Activated CD4-positive, alpha-beta T cell treated with anti-CD3 and anti-CD28 coated beads, Interleukin-2, amount 50 U/mL, for 16 hours (primary cell): ENCODE measurements at regions not wholly inside any gene's neighbourhood (a gene's known extent, or its start where the extent isn't known, plus 50 kb on each side); places are given as distances from the start of the nearest gene placed in this dataset.

Experiments
- DNase-seq: peaks from one replicate; pipeline ENCODE4 v3.0.0-alpha.2; 2020

DNA sequence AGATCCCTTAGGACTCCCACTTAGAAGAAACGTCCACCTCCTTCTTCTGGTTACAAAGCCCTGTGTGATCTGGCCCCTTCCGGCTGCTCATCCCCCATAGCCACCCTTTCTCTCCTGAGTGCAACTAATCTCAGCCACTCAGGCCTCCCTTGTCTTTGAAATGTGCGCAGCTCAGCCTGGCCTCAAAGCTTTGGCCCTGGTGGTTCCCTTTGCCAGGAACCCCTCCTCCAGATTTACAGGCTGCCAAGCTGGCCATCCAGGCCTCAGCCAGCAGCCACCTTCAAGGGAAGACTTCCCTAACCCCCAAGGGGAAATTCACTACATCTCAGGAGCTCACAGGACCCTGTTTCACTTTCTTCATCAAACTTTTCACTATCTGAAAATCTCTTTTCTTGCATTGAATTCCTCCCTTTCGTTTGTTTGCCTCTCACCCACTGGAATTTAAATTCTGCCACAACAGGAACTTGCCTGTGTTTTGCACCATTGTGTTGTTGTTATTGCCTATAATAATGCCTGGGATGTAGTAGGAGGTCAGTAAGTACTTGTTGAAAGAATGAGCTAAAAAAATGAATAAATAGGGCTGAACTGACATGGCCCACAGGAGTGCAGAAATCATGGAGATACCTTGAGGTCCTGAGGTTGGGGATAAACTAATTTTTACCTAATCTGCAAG lies 109.5 kb upstream of the PFN2 start:
- DNase-seq: no peak

DNA sequence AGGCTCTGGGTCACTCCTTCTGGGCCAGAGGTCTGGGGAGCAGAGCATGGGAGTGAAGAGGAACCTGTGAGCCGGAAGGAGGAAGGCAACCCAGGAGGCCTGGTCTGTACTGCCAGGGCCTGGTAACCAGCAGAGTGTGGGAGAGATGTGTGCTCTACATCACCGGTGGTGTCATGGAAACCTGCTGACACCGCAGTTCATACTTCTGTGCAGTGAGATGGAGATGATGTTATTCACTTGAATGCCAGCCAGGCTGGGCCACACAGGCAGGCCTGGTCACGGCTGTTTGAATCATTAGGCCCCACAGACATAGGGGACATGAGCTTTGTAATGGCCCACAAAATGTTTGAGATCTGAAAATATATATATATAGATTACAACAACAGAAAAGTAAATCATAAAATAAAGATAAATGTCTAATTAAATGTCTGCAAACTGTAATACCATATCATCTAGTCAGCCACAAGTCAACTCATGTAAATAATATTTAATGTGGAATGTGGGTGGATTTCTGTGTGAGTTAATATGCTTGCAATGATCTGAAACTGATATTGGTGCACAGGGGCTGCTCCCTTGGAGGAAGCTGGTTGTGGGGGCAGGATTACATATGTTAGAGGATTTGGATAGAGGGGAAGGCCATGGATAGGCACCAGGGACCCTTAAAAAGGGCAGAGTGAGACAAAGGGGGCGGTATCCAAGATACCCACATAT lies 108.5 kb upstream of the PFN2 start:
- no peak for DNase-seq

DNA sequence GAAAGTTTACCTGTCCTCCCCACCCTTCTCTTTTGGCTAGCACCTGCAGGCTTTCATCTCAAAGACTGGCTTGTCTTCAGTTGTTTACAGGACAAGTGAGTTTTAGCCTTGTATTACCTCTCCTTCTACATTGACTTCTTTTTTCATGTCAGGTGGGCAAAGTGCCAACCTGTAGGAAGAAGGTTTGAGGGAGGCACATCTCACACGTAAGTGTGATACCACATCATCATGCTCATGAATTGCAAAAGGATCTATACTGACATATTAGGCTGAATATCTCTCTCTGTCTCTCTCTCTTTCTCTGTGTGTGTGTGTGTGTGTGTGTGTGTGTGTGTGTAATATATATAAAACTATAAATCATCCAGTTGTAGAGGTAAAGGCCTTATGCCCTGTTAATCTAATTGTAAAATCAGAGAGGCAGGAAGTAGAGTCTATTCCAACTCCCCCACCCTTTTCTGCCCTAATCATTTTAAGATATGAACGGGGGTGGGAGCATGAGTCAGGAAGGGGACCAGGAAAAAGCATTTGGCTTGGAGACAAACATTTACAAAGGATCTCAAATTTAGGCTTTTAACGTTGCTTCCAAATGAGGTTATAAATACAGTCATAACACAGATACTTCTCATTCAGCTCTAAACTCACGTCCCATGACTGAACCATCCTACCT lies 107.0 kb upstream of the PFN2 start:
- DNase-seq: no peak

DNA sequence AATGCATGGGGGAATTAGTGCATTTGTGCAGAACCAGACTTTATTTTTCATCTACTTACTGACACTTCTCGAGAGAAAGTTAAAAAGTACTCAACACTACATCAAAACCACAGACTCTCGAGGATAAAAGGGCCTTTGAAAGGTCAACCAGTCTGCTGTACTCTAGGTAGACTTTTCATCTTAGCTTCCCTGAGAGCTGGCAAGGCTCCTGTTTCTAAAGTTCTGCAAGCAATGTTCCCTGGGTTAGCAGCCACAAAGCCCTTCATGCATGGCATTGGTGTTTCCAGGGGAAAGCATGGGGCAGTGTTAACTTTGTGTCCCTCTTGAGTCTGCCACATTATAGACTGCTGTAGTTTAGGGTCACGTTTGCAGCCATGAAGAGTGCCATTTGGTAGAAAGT lies 106.4 kb upstream of the PFN2 start:
- no peak for DNase-seq

DNA sequence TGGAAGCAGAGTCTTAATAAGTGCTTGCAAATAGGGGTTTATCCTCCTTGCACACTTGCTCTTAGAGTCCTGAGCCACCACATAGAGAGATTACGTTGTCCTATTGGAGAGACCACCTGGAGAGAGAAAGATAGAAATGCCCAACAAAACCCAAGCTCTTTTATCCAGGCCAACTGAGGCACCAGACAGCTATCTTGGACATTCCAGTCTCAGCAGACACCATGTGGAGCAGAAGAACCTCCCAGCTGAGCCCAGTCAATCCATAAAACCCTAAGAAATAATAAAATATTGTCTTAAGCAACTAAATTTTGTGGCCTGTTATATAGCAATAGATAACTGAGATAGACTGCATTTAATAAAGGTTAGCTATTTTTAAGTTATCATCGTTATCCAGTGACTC lies 105.7 kb upstream of the PFN2 start:
- DNase-seq: no peak

DNA sequence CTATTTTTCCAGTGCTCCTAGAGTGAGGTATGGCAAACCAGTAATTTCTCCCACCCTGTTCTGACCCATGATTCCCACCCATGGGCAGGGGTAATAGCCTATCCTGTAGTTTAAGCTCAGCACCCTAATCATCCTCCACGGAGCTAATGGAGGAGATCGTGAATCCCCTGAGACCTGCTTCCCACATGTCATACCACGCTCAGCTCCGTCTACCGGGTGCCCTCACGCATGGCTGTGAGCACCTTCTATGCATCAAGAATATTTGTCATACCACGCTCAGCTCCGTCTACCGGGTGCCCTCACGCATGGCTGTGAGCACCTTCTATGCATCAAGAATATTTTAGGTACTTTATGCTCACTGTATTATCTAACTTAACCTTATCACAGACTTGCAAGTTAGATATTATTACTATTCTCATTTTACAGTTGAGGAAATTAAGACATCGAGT lies 104.7 kb upstream of the PFN2 start:
- no peak for DNase-seq

DNA sequence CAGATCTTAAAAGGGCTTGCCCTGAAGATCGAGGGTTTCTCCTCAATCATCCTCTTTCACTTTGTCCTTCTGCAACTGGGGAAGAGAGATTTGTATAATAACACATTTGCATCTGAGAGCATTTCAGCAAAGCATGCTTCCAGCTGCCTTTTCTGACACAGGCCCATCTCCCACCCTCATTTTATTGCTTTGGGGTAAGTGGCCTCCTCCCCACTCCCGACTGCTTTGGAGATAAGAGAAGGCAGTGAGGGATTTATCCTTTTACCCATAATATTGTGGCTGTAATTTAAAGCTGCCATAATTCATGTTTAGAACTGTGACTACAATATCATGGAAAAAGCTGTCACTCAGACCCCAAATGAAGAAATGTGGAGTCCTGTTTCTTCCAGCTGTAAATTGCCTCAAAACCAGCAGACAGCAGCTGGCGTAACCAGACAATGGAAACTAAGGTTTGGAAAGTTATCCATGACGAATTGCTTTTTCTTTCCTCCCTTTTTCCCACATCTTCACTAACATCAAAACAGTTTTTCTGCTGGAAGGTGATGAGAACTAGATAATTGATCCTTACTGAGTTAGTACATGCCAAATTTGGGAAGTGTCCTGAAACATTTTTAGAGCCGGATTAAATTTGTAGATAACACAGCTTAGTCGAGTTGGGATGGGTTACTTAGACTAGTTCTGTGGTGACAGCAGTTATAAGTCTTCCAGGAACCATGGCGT lies 104.2 kb upstream of the PFN2 start:
- no peak for DNase-seq

DNA sequence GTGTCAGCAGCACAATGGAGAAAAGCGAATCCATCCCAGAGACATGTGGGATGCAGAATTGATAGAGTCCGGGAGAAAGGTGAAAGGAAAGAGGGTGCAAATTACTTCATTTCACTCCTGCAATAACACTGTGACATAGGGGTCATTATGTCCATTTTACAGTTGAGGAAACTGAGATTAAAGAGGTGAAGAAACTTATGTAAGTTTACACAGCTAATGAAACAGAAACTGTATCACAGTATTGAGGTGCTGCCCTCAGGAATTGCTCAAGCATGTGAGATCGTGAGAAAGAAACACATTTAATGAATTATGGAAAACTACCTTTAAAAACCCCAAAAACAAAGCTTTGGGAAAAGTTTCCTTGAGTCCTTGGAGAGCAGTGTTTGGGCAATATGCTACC lies 103.6 kb upstream of the PFN2 start:
- DNase-seq: no peak

DNA sequence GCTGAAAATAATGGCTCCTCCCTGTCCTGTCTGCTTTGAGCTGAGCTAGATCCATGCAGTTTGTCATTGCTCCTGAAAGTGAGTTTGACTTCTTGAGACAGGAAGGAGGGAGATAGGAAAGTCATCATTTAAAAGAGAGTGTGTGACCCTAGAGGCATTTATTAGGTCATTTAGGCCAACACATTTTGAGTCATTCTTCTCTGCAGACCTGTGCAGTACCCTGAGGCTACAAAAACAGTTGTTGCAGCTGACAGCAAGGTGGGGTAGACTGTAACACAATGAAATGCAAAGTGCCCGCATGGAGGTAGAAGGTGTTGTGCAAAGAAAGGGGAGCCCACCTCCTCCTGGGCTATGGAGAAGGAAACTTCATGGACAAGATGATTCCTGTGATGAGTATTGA lies 102.8 kb upstream of the PFN2 start:
- no peak for DNase-seq

DNA sequence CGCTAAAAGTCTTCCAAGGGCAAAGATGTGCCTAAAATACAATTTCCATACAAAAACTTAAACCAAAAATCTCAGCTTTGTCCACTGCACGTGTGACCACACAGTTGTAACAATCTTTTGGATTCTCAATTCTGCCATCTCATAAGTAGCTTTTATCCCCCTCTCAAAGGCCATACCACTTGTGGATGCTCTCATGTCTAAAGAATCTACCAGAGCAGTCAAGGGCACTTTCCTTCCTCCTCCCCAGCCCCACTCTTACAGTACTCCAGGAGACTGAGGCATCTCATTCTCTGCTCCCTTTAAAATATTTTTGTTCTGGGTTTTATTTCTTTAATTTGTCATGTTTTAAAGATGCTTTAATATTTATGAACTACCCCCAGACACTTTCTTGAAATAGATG lies 102.3 kb upstream of the PFN2 start:
- no peak for DNase-seq

DNA sequence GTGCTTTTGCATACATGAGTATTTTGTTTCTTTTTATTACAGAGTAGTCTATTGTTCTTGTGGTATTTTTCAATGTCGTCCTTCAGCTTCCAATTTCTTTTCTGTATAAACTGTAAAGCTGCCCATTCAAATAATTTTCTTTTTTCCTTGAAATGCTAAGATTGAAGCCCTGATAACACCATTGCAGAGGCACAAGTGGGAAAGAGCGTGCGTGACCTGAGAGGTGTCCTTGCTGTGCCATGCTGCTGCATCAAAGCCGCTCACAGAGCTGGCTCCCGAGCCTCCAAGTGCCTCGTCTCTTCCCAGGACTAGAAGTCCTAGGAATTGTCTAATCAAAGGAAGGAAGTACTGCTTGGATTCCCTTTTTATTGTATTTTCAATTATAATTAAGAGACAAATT lies 101.9 kb upstream of the PFN2 start:
- no peak for DNase-seq

DNA sequence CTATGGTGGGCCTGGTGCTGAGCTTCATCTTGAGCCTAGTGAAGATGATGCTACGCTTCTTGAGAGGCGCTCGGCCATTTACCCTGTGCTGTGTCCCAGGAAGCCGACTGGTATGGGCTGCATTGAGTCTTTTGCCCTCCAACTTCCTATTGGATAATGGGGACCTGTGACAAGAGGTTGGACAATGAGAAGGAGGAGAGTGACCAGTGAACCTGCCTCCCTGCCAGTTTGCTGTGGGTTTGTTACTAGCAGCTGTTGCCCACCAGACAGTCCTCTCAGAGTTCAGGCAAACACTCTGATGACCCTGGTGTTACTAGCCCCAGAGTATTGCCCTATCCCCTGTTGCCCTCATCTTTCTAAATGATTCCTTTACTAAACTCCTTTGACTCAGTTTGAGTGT lies 99.6 kb upstream of the PFN2 start:
- no peak for DNase-seq

DNA sequence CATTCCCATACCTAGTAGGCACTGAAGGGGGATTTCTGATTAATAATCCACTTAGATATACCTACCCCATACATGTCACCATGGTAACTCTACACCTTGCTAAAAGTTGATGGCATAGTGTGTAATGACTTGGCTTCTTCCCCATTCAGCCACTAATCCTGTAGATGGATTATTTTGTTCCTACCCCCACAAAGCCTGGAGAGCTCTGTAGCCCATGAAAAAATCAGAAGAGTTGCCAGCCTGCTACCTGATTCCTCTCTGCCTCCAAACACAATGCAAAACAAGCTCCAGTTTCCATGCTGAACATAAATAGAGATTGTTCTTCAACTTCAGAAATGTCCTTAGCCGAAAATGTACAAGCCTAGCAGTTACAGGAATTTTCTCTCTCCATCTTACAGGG lies 98.9 kb upstream of the PFN2 start:
- no peak for DNase-seq

DNA sequence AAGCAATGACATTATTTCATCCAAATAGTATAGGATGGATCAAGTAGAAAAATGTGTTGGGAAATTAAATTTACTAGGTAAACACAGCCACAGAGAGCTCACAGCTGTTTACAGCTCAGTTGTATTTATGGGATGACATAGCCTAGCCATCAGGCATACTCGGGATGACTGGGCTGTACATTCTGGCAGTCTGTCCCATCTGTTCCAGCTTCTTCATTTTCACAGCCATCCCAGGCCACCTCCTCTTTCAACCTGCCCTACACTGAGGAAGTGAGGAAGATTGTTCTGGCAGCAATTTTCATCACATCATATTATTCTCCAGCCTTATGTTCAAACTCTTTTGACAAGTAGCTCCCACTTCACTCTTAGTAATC lies 98.4 kb upstream of the PFN2 start:
- DNase-seq: no peak

DNA sequence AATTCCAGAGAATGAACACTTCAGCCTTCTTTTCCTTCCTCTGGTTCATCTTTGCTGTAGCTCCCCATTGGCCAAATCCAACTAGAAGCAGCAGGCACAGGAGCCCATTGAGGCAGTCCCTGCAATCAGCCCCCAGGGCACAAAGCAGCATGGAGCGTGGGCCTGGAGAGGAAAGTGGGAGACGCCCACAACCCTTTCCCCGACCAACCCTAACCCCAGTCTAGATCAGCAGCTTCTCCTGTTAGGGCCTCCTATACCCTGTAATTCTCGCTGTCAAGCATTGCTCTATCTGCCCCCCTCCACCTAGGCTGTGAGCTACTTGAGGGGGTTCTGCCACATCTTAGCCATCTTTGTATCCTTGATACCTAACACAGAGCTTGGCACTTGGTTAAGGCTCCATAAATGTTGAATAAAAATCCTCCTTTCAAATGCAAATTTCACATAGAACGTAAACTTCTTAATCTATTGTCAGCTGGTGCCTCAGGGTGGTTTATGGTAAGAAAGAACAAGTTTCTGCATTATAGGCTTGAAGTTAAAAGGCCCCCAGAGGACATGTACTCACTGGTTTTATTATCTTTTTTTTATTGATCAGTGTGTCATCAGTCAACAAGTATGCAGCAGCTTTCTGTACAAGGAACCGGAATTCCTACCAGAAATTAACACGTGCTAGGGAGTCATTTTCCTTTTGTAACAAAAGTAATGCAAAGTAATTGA lies 97.9 kb upstream of the PFN2 start:
- no peak for DNase-seq

DNA sequence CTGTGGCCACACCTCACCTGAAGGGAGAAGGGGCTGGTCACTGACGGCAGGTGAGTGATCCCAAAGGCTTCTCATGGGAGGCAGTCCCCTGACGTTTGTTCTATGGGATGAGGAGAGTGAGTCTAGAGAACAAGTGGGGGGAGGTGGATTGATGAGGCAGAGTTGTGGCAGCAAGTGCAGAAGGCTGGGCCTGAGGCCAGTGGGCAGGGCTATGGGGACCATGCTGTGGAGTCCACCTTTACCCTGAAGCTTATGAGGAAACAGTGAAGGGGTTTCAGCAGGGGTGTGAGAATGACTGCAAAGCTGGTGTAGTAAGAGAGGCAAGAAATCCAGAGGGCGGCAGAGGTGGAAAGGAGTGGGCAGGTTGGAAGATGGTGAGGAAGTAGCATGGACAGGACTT lies 96.9 kb upstream of the PFN2 start:
- DNase-seq: no peak

DNA sequence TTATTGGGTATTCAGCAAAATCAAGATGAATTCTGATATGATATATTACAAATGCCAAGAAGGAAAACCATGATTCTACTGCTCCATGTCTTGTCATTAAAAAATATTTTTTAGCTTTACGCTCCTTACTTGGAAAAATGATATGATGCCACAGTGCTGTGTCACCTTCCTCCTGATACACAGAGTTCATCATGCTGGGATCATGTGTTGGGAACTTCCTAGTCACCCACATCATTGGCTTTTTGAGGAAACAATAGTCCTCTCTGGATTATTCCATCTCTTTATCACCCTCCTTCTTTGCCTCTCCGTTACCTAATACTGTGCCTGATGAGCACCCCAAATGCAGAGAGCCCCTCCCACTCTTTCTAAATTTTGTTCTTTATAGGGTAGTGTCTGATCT lies 94.3 kb upstream of the PFN2 start:
- no peak for DNase-seq

DNA sequence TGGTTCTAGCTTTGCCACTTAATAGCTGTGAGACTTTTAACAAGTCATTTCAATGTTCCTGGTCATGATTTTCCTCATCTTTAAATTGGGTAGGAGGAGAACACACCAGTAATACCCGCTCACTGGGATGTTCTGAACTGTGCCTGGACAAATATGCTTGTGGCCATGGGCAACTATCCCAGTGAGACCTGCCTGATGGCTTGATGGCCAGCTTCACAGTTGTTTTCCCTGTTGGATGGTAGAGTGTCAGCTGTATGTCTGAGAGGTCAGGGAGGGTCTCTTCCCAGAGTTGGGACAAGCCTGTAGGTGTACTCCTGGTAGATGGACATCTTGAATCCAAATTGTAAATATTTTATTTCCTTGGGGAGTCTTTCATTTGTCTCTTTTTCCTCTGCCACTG lies 92.5 kb upstream of the PFN2 start:
- DNase-seq: no peak

DNA sequence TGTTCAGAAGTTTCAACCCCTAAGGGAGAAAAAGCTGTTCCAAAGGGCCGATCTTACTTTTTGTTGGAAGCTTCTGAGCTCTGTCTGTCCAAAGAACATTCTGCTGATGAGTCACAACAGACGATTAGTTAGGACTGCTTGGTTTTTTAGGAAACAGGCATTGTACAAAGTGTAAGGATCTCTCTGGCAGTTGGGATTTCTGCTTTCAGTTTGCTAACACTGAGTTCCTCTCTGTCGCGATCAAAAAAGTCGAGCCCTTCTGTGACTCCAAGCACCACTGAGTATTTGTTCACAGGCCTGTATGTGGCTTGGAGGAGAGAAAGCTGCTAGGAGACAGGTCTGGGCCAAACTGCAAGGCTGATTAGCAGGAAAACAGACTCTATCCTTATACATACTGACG lies 91.8 kb upstream of the PFN2 start:
- DNase-seq: no peak

DNA sequence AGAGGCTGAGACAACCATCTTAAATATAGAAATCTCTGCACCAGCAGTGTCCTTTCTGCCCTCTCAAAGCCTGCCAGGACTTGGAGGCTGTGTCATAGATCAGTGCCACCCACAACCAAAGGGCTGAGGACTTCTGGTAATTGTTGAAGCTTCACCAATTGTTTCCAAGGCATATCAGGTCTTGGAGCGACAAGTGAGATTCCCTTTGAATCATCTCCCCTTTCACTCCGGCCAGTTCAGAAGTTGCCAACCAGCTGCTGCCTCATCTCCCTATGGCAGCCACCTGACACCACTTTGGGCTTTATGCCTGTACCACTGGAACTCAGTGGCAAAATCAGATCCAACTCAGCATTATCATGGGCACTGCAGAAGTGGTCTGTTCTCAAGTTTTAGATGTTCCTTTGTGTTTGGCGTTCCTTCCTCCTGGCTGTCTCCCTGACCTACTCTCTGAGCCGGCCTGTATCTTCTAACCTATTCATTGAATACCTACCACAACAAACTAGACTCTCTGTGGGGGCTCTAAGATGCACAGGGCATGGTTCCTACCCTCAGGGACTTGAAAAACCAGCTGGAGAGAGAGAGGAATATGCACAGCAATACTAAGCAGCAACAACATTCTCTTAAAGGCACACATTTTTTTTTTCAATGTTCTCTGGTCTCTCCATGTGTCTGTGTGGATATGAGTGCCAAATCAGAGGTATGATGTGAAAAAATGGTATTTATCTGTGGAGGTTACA lies 90.8 kb upstream of the PFN2 start:
- DNase-seq: no peak

DNA sequence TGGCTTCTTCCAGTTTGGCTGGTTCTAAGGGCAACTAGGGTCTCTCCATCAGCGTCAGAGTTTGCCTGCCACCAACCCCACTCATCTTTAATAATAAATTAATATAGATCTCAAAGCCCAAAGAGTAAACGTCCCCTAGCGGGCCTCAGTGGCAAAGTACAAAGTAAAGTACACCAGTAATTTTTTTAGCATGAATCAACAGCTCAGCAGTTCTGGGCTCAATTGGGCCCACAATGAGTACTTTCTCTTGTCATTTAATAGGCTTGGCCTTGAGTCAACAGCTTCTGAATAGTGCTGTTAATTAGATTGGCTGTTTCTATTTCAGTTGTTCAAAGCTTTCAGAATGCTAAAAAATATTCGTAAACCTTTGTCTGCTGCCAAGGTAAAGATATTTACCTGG lies 89.0 kb upstream of the PFN2 start:
- DNase-seq: no peak

DNA sequence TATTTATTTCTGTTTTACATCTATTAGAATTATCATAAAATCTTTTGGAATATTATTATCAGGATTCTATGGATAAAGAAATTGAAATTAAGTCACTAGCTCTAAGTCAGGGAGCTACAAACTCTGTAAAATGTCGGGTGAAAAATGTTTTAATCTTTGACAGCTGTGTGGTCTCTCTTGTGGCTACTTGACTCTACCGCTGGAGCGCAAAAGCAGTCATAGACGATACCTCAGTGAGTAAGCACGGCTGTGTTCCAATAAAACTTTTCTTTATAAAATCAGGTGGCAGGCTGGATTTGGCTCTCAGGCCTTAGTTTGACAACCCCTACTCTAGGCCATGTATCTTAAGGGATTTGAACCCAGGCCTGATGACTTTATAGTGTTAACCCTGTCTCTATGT lies 88.5 kb upstream of the PFN2 start:
- DNase-seq: no peak

DNA sequence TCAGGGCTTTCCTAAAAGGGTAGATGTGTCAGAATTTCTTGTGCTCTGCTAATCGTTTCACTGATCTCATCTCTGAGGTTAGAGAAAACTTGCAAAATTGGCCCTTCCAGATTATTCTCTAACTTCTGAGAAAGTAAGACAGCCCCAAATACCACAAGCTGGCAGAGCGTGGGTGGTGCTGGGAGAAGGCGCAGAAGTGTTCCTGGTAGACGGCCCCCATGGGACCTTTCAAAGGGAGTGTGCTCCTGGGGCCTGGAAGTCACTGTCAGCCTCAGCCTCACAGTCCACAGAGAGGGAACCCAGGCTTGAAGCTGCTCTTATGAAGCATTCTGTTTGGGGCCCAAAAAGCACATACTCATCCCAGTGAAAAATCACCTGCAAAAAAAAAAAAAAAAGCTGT lies 86.5 kb upstream of the PFN2 start:
- no peak for DNase-seq
